Keratinocyte (primary cell): ENCODE measurements at regions not wholly inside any gene's neighbourhood (a gene's known extent, or its start where the extent isn't known, plus 50 kb on each side); places are given as distances from the start of the nearest gene placed in this dataset.

Experiments used
- CTCF ChIP-seq, 3 experiments: IDR thresholded peaks in 1 of 3; conservative IDR thresholded peaks in 1 of 3; optimal IDR thresholded peaks in 1 of 3; 2 replicates in 2 of 3; 3 replicates in 1 of 3; pipeline versions ENCODE3 to v1.5.1; 2011; ENCODE audit warnings: low read length in 3 of 3, mild to moderate bottlenecking in 3 of 3, moderate library complexity in 2 of 3, control low read depth in 1 of 3, inconsistent platforms in 1 of 3; ENCODE audit not compliant: insufficient read depth in 2 of 3; ENCODE audit errors: extremely low read depth in 1 of 3
- EZH2 ChIP-seq: IDR thresholded peaks from one replicate; pipeline ENCODE4 v1.6.1; 2012; ENCODE audit warnings: inconsistent platforms, mild to moderate bottlenecking, low read length, moderate library complexity

GRCh38 chr18:11324510-11324909, 175.1 kb upstream of the PIEZO2 start:
- TF ChIP-seq CTCF (optimal IDR thresholded peaks at IDR 0.05 in 1 of 3, IDR thresholded peaks at IDR 0.05 in 1 of 3, conservative IDR thresholded peaks at IDR 0.05 in 1 of 3; ENCODE audit: extremely low read depth in 1 of 3, insufficient read depth in 2 of 3, low read length in 3 of 3) = no peak
- no peak for TF ChIP-seq EZH2
